ENCODE measurements at regions not wholly inside any gene's neighbourhood (a gene's known extent, or its start where the extent isn't known, plus 50 kb on each side); places are given as distances from the start of the nearest gene placed in this dataset.

DNA sequence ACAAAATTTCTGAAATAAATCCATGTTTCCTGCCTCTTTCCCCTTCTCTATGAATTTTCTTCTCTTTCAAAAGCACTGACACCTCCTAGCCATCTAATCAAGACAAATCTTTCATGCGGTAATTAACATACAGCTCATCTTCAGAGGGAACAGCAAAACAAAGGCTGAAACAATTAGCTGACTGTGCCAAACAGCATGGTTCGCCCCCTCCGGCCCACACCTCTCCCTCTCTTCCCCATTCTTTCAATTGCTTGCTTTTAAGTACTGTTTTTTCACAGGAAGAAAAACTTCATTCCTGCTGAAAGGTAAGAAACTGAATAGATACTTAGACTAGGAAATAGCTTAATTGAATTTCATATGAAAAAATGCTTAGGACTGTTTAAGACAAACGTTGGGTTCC lies 291.1 kb upstream of the NOCT start:
- Histone ChIP-seq H3K36me3 (ENCODE audit: control insufficient read depth, insufficient read depth, low read length) (no peaks in the 10 kb centered on the region), H3K27me3 (ENCODE audit: control insufficient read depth, insufficient read depth, low read length) (no peaks in the 10 kb centered on the region), H3K4me3 (ENCODE audit: low read depth, low read length) (no peak overlapping the region)
- no peak for DNase-seq (ENCODE audit: low read depth)
- TF ChIP-seq CTCF (IDR thresholded peaks at IDR 0.05; ENCODE audit: insufficient read depth, low read length, poor library complexity, severe bottlenecking), result no peak

DNA sequence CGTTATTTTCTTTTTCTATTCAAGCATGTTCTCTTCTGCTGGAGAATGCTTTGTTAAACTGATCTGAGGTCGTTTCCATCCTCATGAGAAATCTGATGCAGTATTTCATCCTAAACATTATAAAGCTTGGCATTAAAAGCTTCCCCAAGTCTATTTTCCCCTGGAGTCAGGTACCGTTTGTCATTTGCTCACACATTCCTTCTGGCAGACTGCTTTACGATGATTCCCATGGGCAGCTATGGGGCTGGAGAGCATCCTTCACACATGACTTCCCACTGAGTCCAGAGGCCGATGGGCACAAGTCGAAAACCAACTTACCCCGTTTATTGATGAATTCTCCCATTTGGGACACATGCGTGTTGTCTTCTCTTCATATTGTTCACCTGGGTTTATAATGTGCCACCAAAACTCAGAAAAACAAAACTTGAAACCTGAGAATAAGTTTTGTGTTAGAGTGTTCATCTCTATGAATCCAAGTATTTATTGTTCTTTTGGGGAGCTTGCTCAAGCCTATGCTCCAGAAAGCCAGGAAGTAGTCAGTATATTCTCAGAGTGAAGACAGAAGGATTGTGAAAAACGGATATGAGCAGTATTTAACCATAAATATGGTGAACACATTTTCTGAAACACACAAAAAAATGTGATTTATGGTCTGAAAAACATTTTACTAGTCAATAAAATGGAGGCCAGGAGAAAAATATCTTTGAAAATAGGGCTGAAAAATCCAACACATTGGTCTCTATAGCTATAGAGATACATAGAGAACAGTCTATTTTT lies 298.8 kb upstream of the NOCT start:
- H3K4me3 ChIP-seq (ENCODE audit: low read depth, low read length), result no peak overlapping the region
- TF ChIP-seq CTCF (IDR thresholded peaks at IDR 0.05; ENCODE audit: insufficient read depth, low read length, poor library complexity, severe bottlenecking), result no peak
- no peaks in the 10 kb centered on the region for H3K36me3 ChIP-seq (ENCODE audit: control insufficient read depth, insufficient read depth, low read length)

DNA sequence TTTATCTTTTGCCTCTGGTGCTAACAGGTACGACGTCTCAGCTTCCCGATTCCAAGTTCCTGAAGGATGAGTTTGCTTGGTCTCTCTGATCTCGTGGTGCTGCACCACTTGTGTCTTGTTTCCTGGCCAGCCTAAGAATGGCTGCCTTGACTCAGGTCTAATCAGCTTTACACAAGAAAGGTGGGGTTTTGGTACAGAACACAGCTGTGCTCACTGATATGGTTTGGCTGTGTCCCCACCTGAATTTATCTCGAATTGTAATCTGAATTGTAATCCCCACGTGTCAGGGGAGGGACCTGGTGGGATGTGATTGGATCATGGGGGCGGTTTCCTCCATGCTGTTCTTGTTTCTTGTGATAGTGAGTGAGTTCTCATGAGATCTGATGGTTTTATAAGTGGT lies 305.3 kb upstream of the NOCT start:
- no peaks in the 10 kb centered on the region for H3K27me3 ChIP-seq (ENCODE audit: control insufficient read depth, insufficient read depth, low read length)
- H3K4me3 ChIP-seq (ENCODE audit: low read depth, low read length), result no peak overlapping the region
- no peaks in the 10 kb centered on the region for H3K36me3 ChIP-seq (ENCODE audit: control insufficient read depth, insufficient read depth, low read length)
- no peak for DNase-seq (ENCODE audit: low read depth)
- TF ChIP-seq CTCF (IDR thresholded peaks at IDR 0.05; ENCODE audit: insufficient read depth, low read length, poor library complexity, severe bottlenecking), result no peak

More for the DNA sequence above, 298.8 kb upstream of the NOCT start:
- H3K27me3 ChIP-seq (ENCODE audit: control insufficient read depth, insufficient read depth, low read length), result no peaks in the 10 kb centered on the region
- no peak for DNase-seq (ENCODE audit: low read depth)

- no peak overlapping the region for H3K4me3 ChIP-seq (ENCODE audit: low read depth, low read length)
- no peaks in the 10 kb centered on the region for H3K27me3 ChIP-seq (ENCODE audit: control insufficient read depth, insufficient read depth, low read length)
- TF ChIP-seq CTCF (IDR thresholded peaks at IDR 0.05; ENCODE audit: insufficient read depth, low read length, poor library complexity, severe bottlenecking), result no peak
- no peaks in the 10 kb centered on the region for H3K36me3 ChIP-seq (ENCODE audit: control insufficient read depth, insufficient read depth, low read length)
- no peak for DNase-seq (ENCODE audit: low read depth)
These were observed 305.7 kb upstream of the NOCT start for GRCh38 chr4:138709859-138710258.

- H3K36me3 ChIP-seq (ENCODE audit: control insufficient read depth, insufficient read depth, low read length), result no peaks in the 10 kb centered on the region
- no peak for DNase-seq (ENCODE audit: low read depth)
- H3K4me3 ChIP-seq (ENCODE audit: low read depth, low read length), result no peak overlapping the region
- no peaks in the 10 kb centered on the region for H3K27me3 ChIP-seq (ENCODE audit: control insufficient read depth, insufficient read depth, low read length)
- no peak for TF ChIP-seq CTCF (IDR thresholded peaks at IDR 0.05; ENCODE audit: insufficient read depth, low read length, poor library complexity, severe bottlenecking)
These were observed 307.6 kb upstream of the NOCT start for GRCh38 chr4:138707746-138708677.
